ENCODE measurements at regions not wholly inside any gene's neighbourhood (a gene's known extent, or its start where the extent isn't known, plus 50 kb on each side); places are given as distances from the start of the nearest gene placed in this dataset.

GRCh38 chr16:49012961-49013726, 268.5 kb downstream of the CBLN1 start:
- Histone ChIP-seq H3K4me3 (ENCODE audit: control insufficient read depth in 1 of 7, extremely low read depth in 1 of 7, insufficient read depth in 4 of 7, low read depth in 2 of 7, low read length in 6 of 7) (no peak overlapping the region), H3K27me3 (replicated peaks in 2 of 5; ENCODE audit: control insufficient read depth in 4 of 5, insufficient read depth in 5 of 5, low read length in 4 of 5) (peaks cover 0 to 2% (median 0%) of the 10 kb centered on the region in 5 experiments), H3K9me3 (ENCODE audit: control extremely low read depth in 1 of 5, control insufficient read depth in 4 of 5, insufficient read depth in 2 of 5, low read depth in 1 of 5, low read length in 4 of 5) (peaks cover 0 to 3% (median 0%) of the 10 kb centered on the region in 5 experiments), H3K4me1 (ENCODE audit: control extremely low read depth in 1 of 4, control insufficient read depth in 4 of 4, insufficient read depth in 4 of 4, low read length in 3 of 4) (no peaks in the 10 kb centered on the region), H3K27ac (ENCODE audit: insufficient read depth in 1 of 2, low read depth in 1 of 2, low read length in 2 of 2, poor library complexity in 1 of 2, severe bottlenecking in 2 of 2) (no peak overlapping the region), H3K36me3 (ENCODE audit: control insufficient read depth in 4 of 4, insufficient read depth in 4 of 4, low read length in 3 of 4) (no peaks in the 10 kb centered on the region)
- ChIA-PET CTCF (interaction anchor here (1.3 kb wide), 1 partner anchor 15 kb away, joined by 6 read pairs; no protein-coding TSS in a partner anchor), POLR2A (no interaction called here)
- DNase-seq = no peak
- 76% methylated on average over 15 of the region's 21 CpGs for WGBS (ENCODE audit: insufficient coverage)

GRCh38 chr16:49011901-49012300, 269.7 kb downstream of the CBLN1 start:
- no peak overlapping the region for H3K27ac ChIP-seq (ENCODE audit: insufficient read depth in 1 of 2, low read depth in 1 of 2, low read length in 2 of 2, poor library complexity in 1 of 2, severe bottlenecking in 2 of 2)
- H3K27me3 ChIP-seq (replicated peaks in 2 of 5; ENCODE audit: control insufficient read depth in 4 of 5, insufficient read depth in 5 of 5, low read length in 4 of 5) = no peaks in the 10 kb centered on the region
- H3K4me3 ChIP-seq (ENCODE audit: control insufficient read depth in 1 of 7, extremely low read depth in 1 of 7, insufficient read depth in 4 of 7, low read depth in 2 of 7, low read length in 6 of 7) = no peak overlapping the region
- peaks cover 0 to 3% (median 0%) of the 10 kb centered on the region in 5 experiments for H3K9me3 ChIP-seq (ENCODE audit: control extremely low read depth in 1 of 5, control insufficient read depth in 4 of 5, insufficient read depth in 2 of 5, low read depth in 1 of 5, low read length in 4 of 5)
- POLR2A ChIA-PET = no interaction called here
- CTCF ChIA-PET = no interaction called here
- no peaks in the 10 kb centered on the region for H3K36me3 ChIP-seq (ENCODE audit: control insufficient read depth in 4 of 4, insufficient read depth in 4 of 4, low read length in 3 of 4)
- WGBS (ENCODE audit: insufficient coverage) = 40% methylated on average over 1 of the region's 2 CpGs
- H3K4me1 ChIP-seq (ENCODE audit: control extremely low read depth in 1 of 4, control insufficient read depth in 4 of 4, insufficient read depth in 4 of 4, low read length in 3 of 4) = no peaks in the 10 kb centered on the region
- no peak for DNase-seq

GRCh38 chr16:49010879-49011278, 270.8 kb downstream of the CBLN1 start:
- Histone ChIP-seq H3K9me3 (ENCODE audit: control extremely low read depth in 1 of 5, control insufficient read depth in 4 of 5, insufficient read depth in 2 of 5, low read depth in 1 of 5, low read length in 4 of 5) (peaks cover 0 to 3% (median 0%) of the 10 kb centered on the region in 5 experiments), H3K36me3 (ENCODE audit: control insufficient read depth in 4 of 4, insufficient read depth in 4 of 4, low read length in 3 of 4) (no peaks in the 10 kb centered on the region), H3K4me3 (ENCODE audit: control insufficient read depth in 1 of 7, extremely low read depth in 1 of 7, insufficient read depth in 4 of 7, low read depth in 2 of 7, low read length in 6 of 7) (no peak overlapping the region), H3K27ac (ENCODE audit: insufficient read depth in 1 of 2, low read depth in 1 of 2, low read length in 2 of 2, poor library complexity in 1 of 2, severe bottlenecking in 2 of 2) (no peak overlapping the region), H3K4me1 (ENCODE audit: control extremely low read depth in 1 of 4, control insufficient read depth in 4 of 4, insufficient read depth in 4 of 4, low read length in 3 of 4) (no peaks in the 10 kb centered on the region), H3K27me3 (replicated peaks in 2 of 5; ENCODE audit: control insufficient read depth in 4 of 5, insufficient read depth in 5 of 5, low read length in 4 of 5) (no peaks in the 10 kb centered on the region)
- no peak for DNase-seq
- POLR2A ChIA-PET = no interaction called here
- 84% methylated on average over 5 of the region's 7 CpGs for WGBS (ENCODE audit: insufficient coverage)
- CTCF ChIA-PET = interaction anchor here (1.0 kb wide), 1 partner anchor 338 kb away, joined by 3 read pairs; no protein-coding TSS in a partner anchor

- peaks cover 0 to 3% (median 0%) of the 10 kb centered on the region in 5 experiments for H3K9me3 ChIP-seq (ENCODE audit: control extremely low read depth in 1 of 5, control insufficient read depth in 4 of 5, insufficient read depth in 2 of 5, low read depth in 1 of 5, low read length in 4 of 5)
- no peaks in the 10 kb centered on the region for H3K27me3 ChIP-seq (replicated peaks in 2 of 5; ENCODE audit: control insufficient read depth in 4 of 5, insufficient read depth in 5 of 5, low read length in 4 of 5)
- H3K4me1 ChIP-seq (ENCODE audit: control extremely low read depth in 1 of 4, control insufficient read depth in 4 of 4, insufficient read depth in 4 of 4, low read length in 3 of 4) = no peaks in the 10 kb centered on the region
- no peak for DNase-seq
- H3K36me3 ChIP-seq (ENCODE audit: control insufficient read depth in 4 of 4, insufficient read depth in 4 of 4, low read length in 3 of 4) = no peaks in the 10 kb centered on the region
- ChIA-PET POLR2A (no interaction called here), CTCF (interaction anchor here (1.0 kb wide), 1 partner anchor 339 kb away, joined by 3 read pairs; no protein-coding TSS in a partner anchor)
- no peak overlapping the region for H3K27ac ChIP-seq (ENCODE audit: insufficient read depth in 1 of 2, low read depth in 1 of 2, low read length in 2 of 2, poor library complexity in 1 of 2, severe bottlenecking in 2 of 2)
- no peak overlapping the region for H3K4me3 ChIP-seq (ENCODE audit: control insufficient read depth in 1 of 7, extremely low read depth in 1 of 7, insufficient read depth in 4 of 7, low read depth in 2 of 7, low read length in 6 of 7)
- WGBS (ENCODE audit: insufficient coverage) = 69% methylated on average over 5 of the region's 8 CpGs
Observed at GRCh38 chr16:49010396-49010795, 271.2 kb downstream of the CBLN1 start.

- DNase-seq = no peak
- H3K9me3 ChIP-seq (ENCODE audit: control extremely low read depth in 1 of 5, control insufficient read depth in 4 of 5, insufficient read depth in 2 of 5, low read depth in 1 of 5, low read length in 4 of 5) = no peaks in the 10 kb centered on the region
- no peaks in the 10 kb centered on the region for H3K36me3 ChIP-seq (ENCODE audit: control insufficient read depth in 4 of 4, insufficient read depth in 4 of 4, low read length in 3 of 4)
- H3K4me1 ChIP-seq (ENCODE audit: control extremely low read depth in 1 of 4, control insufficient read depth in 4 of 4, insufficient read depth in 4 of 4, low read length in 3 of 4) = no peaks in the 10 kb centered on the region
- no peak overlapping the region for H3K27ac ChIP-seq (ENCODE audit: insufficient read depth in 1 of 2, low read depth in 1 of 2, low read length in 2 of 2, poor library complexity in 1 of 2, severe bottlenecking in 2 of 2)
- ChIA-PET POLR2A (no interaction called here), CTCF (no interaction called here)
- WGBS (ENCODE audit: insufficient coverage) = no CpG with 5 or more reads among the region's 1 CpG
- H3K4me3 ChIP-seq (ENCODE audit: control insufficient read depth in 1 of 7, extremely low read depth in 1 of 7, insufficient read depth in 4 of 7, low read depth in 2 of 7, low read length in 6 of 7) = no peak overlapping the region
- no peaks in the 10 kb centered on the region for H3K27me3 ChIP-seq (replicated peaks in 2 of 5; ENCODE audit: control insufficient read depth in 4 of 5, insufficient read depth in 5 of 5, low read length in 4 of 5)
Observed at GRCh38 chr16:49009204-49009603, 272.4 kb downstream of the CBLN1 start.

GRCh38 chr16:49003992-49004391, 277.6 kb downstream of the CBLN1 start:
- ChIA-PET CTCF (no interaction called here), POLR2A (no interaction called here)
- H3K4me3 ChIP-seq (ENCODE audit: control insufficient read depth in 1 of 7, extremely low read depth in 1 of 7, insufficient read depth in 4 of 7, low read depth in 2 of 7, low read length in 6 of 7) = no peak overlapping the region
- H3K36me3 ChIP-seq (ENCODE audit: control insufficient read depth in 4 of 4, insufficient read depth in 4 of 4, low read length in 3 of 4) = no peaks in the 10 kb centered on the region
- no peaks in the 10 kb centered on the region for H3K27me3 ChIP-seq (replicated peaks in 2 of 5; ENCODE audit: control insufficient read depth in 4 of 5, insufficient read depth in 5 of 5, low read length in 4 of 5)
- no peaks in the 10 kb centered on the region for H3K9me3 ChIP-seq (ENCODE audit: control extremely low read depth in 1 of 5, control insufficient read depth in 4 of 5, insufficient read depth in 2 of 5, low read depth in 1 of 5, low read length in 4 of 5)
- no peaks in the 10 kb centered on the region for H3K4me1 ChIP-seq (ENCODE audit: control extremely low read depth in 1 of 4, control insufficient read depth in 4 of 4, insufficient read depth in 4 of 4, low read length in 3 of 4)
- 83% methylated on average over 3 of the region's 4 CpGs for WGBS (ENCODE audit: insufficient coverage)
- H3K27ac ChIP-seq (ENCODE audit: insufficient read depth in 1 of 2, low read depth in 1 of 2, low read length in 2 of 2, poor library complexity in 1 of 2, severe bottlenecking in 2 of 2) = no peak overlapping the region
- DNase-seq = no peak

GRCh38 chr16:49003022-49003421, 278.6 kb downstream of the CBLN1 start:
- ChIA-PET CTCF (no interaction called here), POLR2A (no interaction called here)
- H3K4me3 ChIP-seq (ENCODE audit: control insufficient read depth in 1 of 7, extremely low read depth in 1 of 7, insufficient read depth in 4 of 7, low read depth in 2 of 7, low read length in 6 of 7) = no peak overlapping the region
- no peaks in the 10 kb centered on the region for H3K4me1 ChIP-seq (ENCODE audit: control extremely low read depth in 1 of 4, control insufficient read depth in 4 of 4, insufficient read depth in 4 of 4, low read length in 3 of 4)
- no peak for DNase-seq
- no peaks in the 10 kb centered on the region for H3K27me3 ChIP-seq (replicated peaks in 2 of 5; ENCODE audit: control insufficient read depth in 4 of 5, insufficient read depth in 5 of 5, low read length in 4 of 5)
- H3K9me3 ChIP-seq (ENCODE audit: control extremely low read depth in 1 of 5, control insufficient read depth in 4 of 5, insufficient read depth in 2 of 5, low read depth in 1 of 5, low read length in 4 of 5) = no peaks in the 10 kb centered on the region
- no peak overlapping the region for H3K27ac ChIP-seq (ENCODE audit: insufficient read depth in 1 of 2, low read depth in 1 of 2, low read length in 2 of 2, poor library complexity in 1 of 2, severe bottlenecking in 2 of 2)
- WGBS (ENCODE audit: insufficient coverage) = 100% methylated on average over 1 of the region's 2 CpGs
- H3K36me3 ChIP-seq (ENCODE audit: control insufficient read depth in 4 of 4, insufficient read depth in 4 of 4, low read length in 3 of 4) = no peaks in the 10 kb centered on the region

Measured in common myeloid progenitor, CD34-positive (primary cell).